HPDE6-E6E7 (cell line): ENCODE measurements at regions not wholly inside any gene's neighbourhood (a gene's known extent, or its start where the extent isn't known, plus 50 kb on each side); places are given as distances from the start of the nearest gene placed in this dataset.

ENCODE experiments used
- DNase-seq: peaks from one replicate; pipeline ENCODE4 v3.0.0; 2011; ENCODE audit warnings: missing footprints; ENCODE audit errors: extremely low spot score

DNA sequence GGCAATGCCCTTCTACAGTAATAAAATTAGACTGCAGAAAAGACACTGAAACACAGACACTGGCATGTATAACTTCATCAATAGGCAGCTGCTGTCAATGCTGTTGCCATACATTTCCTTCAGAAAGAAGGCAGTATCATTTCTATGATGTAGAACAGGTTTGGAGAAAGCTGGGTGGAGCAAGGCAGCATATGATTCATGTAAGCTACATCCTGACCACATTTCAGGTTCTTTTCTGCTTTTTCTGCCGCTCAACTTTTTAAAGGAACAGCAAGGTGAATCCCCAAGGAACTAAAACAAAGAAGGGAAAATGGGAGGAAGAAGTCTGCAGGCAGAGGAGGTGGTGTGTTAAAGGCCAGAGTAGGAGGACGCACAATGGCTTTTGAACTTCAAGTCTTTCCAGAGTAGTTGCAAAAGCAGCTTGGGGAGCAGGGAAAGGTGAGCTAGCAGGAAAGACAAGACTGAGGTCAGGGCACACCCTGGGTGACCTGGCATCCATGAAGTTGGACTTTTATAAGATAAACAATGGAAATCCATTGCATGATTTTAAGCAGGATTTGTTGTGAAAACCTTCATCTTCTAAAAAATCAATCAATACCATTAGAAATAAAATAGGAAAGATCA lies 142.1 kb downstream of the MED10 start:
- no peak for DNase-seq

DNA sequence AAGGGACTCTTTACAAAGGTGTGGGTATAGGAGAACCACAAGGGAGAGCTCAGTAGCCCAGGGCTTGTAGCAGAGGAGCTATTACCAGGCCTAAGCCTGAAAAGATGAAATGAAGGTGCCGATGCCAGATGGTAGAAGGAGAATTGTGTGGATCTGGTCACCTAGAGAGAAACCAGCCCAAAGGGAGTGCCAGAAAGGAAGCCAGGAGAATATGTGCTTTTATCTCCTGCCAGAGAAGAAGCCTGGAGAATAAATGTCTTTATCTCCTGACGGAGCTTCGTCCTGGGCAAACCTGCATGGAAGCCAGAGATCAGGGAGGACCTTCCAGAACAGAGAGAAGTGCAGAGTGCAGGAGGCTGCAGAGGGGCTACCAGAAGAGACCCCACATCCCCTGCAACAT lies 142.6 kb downstream of the MED10 start:
- DNase-seq, result no peak

DNA sequence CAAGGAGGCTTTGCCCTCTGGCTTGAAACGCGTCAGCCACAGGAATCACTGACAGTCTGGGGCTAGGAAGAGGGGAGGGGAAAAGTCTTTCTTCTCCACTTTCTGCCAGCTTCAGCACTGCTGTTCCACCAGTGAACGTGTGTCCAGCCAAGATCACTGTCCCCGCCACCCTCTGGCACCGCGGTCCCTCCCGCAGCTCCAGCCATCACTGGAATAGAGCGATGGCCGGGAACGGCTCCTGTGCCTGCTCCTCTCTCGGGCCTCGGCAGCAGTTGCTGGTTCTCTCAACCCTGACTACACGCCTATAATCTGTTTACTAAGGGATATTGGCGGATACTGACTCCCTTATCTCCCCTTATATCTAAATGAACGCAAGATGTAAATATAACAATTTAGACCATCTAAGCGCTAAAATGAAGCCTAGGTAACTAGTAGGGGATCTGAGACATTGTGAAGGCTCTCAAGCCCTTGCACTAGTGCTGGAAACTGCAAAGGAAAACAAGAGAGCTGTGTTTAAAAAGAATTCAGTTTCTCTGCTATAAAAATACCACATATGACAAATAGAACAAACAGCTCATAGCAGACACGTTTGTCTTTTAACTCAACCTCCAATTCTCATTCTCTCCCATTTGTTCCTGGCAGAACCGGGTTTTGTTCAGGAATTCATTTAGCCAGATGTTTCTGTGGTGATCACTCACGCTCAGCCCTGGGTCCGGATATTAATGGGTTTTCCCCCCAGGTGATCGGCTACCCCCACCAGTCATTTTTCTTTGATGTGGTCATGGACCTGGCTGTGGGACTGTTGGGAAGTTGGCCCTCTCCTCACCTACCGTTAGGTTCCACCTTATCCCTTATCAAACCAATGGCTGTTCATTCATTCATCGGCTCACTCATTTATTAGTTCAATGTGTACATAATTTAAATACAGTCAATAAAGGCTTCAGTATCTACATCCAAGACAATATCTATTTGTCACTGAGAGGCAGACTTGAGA lies 149.8 kb downstream of the MED10 start:
- DNase-seq, result no peak

DNA sequence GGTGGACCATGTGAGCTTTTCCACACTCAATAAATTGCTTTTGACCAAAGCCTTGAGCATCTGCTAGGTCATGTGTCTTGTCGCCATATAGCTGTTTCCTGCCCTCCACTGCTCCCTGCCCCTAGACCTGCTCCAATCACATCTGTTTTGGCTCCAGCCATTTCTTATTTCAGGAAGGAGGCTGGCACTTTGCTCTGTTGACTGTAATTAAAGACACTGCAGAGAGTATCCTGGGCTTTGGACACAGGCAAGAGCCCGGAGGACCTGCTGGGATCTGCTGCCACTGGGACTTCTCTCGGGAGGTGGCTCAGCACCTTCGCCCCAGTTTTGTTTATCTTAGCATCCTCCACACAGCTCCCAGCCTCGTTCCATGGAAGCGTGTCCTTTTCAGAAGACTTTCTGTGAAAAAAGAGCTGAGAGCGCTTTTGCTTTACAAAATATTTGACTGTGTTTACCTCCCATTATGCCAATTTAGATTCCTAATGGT lies 153.2 kb downstream of the MED10 start:
- no peak for DNase-seq

DNA sequence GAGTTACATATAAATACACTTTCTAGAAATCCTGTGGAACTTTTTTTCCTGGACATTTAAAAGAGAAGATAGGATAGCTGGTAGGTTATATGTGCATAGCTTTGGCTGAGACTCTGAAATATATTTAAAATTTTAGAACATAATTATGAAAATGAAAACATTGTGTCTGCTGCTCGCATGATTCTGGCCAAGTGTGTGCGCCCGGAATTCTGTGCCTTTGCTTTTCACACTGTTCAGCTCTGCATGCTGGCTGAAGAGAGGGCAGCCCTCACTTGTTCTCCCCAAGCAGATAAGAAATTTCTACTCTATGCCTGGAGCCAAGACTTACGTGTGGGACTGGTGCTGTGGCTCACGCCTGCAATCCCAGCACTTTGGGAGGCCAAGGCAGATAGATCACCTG lies 153.9 kb downstream of the MED10 start:
- no peak for DNase-seq

DNA sequence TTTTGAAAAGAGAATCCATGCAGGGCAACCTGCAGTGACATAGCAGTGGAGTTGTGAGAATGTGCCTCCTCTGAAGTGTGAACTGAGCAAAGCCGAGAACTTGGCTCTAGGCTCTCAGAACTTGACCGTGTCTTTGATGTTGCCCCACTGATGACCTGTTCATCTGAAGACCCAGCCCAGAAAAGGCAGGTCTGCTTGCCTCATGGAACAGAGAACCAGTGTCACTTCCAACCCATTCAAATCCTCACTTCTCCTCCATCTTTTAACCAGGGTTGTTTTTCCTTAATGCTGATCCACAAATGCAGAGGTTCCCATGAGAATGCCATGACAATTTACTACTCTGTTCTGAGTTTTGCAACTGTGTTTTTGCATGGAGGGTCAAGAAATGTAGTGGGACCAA lies 155.4 kb downstream of the MED10 start:
- no peak for DNase-seq

DNA sequence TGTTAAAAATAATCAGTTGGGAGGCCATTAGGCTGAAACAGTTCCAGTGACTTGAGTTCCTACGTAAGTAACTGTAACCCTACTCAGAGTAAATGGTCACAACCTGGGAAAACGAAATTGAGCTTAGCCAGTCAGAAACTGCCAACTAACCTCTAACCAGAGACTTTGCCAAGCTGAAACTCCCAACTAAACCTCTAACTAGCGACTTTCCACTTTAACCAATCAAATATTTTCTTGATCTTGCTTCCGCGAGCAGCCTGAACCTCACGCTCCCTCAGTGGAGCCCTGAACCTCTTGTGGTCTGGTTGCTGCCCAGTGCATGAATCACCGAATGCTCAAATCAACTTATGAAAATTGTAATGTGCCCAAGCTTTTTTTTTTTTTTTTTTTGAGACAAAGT lies 156.2 kb downstream of the MED10 start:
- DNase-seq, result no peak

DNA sequence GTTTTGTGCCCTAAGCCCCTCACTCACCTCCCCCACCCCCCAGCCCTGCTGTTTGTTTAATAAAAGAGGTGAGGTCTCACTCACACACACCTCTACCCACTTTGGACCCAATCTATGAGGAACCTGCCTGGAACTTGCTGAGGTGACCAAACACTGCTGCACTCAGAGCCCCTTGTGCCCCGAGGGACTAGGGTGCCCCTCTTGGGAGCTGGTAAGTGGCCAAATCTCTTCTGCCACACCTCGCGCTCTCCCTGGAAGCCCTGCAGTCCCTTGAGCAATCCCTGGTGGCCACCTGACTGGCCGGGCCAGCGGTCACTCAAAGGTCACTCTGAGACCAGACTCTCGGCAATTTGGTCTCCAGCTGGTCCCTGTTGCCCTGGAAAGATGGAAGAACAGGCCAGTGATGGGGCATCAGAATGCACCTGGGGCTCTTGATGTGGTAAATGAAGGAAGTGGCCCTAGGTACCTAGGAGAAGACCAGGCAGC lies 157.2 kb downstream of the MED10 start:
- no peak for DNase-seq

DNA sequence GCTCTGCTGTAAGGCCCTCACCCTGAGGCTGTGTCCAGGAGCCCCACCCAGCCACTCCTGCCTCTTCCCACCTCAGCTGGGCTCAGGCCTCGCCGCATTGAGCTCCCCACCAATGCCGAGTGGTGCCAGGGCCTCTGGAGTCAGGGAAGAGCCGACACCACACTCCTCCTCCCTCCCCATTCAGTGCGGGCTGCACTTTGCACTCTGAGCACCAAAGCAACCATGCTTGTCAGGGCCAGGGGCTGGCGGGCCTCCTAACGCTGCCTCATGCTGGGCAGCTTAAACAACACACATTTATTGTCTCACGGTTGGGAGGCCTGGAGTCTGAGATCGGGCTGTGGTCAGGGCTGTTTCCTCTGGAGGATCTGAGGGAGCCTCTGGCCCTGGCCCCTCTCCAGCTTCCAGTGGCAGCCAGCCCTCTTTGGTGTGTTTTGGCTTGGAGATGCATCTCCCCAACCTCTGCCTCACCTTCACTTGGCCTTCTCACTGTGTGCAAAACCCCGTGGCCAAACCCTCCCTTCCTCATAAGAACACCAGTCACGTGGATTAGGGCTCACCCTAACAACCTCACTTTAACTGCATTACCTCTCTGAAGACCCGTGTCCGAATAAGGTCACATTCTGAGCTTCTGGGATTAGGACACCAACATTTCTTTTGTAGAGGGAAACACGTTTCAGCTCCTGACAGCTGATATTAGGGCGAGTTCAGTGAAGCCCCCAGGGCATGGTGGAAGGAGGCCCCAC lies 157.8 kb downstream of the MED10 start:
- DNase-seq, result no peak

DNA sequence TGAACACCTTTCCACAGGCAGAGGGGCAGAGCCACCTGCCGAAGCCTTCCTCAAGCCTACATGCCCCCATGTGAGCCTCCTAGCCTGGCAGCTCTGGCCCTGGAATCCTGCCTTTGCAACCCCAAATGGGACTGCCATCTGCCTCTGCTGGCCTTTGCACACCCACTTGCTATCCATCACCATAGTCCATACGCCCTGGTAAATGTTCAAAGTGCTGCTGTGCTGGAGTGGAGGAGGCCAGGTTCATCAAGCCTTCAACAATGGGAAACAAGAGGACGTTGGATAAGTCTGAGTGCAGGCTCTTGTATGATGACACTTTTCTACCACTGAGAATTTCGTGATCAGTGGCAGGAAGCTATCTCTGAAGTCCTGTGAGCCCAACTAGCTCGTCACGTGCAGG lies 159.8 kb downstream of the MED10 start:
- no peak for DNase-seq

DNA sequence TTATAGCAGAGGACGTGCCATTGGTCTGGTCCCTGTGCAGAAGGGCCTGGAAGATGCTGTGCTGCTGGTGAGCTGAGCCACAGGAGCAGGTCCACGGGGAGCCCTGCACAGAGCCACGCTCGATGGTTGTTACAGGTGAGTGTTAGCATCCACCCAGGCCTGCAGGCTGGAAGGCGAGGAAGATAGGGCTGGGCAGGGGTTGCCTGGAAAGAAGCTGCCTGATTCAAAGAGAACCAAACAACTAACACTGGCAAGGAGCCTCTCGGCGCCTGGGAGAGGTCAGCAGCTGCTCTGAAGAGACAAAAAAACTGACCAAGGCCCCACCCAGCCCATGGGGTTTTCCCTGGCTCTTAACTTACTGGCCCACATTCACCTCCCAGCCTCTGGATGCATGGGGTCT lies 160.2 kb downstream of the MED10 start:
- no peak for DNase-seq

DNA sequence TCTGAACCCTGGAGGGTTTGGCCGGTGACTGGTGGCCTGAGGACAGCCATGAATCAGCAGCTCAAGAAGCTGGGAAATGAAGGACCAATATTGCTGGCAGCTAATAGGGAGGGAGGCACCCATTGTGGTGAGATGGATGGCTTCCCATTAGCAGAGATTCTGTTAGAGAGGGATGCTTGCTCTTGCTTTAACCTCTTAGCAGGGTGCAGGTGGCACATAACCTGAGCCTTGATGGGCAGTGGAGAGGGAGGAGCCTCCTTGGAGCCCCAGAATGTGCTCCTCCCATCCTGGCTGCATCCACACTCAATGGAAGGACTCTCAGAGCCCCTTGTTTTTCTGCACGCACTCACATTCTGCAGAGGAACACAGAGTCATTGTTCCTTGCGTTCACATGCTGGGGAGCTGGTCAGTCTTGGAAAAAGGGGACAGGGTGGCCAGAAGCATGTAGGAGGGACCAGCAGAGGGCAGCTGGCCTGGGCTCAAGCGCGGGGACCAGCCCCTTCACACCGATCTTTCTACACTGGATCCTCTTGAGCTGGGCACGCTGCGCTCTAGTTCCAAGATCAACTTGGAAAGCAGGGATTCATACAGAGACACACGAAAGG lies 161.8 kb downstream of the MED10 start:
- DNase-seq, result no peak

DNA sequence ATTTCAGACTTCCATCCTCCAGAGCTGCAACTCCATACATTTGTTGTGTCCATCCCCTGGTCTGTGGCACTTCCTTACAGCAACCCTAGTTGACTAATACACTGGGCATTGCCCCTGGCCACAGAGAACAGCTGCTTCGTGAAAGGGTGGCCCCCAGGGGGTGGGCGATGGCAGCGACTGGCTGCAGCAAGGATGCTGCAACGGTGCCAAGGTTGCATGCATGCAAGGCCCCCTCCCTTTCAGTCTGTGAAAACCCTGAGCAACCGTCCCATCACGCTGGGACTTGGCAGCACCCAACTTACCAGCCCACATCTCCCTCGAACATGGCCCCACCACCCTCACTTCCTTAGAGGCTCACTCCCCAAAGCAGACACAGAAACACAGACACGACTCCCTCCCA lies 162.5 kb downstream of the MED10 start:
- DNase-seq, result no peak

DNA sequence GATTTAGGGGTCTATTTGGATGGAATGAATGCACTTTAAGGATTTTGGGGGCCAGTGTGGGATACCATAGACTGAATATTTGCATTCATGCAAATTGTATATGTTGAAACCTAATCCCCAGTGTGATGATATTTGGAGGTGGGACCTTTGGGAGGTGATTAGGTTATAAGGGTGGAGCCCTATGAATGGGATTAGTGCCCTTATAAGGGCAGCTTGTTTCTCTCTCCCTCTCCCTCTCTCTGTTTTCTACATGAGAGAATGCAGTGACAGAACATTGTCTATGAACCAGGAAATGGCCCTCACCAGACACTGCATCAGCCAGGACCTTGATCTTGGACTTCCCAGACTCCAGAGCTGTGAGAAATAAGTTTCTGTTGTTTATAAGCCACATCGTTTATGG lies 166.1 kb downstream of the MED10 start:
- DNase-seq, result no peak

DNA sequence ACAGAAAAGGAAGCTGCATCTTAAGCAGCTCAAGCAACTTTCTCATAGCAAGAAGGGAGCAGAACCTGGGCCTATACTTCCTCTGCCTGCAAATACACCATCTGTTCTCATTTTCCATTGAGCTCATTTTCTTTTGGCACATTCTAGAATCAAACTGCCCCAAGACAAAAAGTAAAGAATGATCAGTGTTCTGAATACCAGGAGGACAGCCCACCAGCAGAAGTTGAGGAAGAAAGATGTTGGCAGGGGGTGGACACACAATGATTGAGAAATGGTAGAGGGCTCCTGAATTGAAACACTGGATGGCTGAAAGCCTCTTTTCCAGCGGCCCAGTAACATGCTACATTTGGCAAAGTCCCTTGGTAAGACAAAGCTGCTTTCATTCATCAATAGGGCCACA lies 171.8 kb downstream of the MED10 start:
- no peak for DNase-seq

DNA sequence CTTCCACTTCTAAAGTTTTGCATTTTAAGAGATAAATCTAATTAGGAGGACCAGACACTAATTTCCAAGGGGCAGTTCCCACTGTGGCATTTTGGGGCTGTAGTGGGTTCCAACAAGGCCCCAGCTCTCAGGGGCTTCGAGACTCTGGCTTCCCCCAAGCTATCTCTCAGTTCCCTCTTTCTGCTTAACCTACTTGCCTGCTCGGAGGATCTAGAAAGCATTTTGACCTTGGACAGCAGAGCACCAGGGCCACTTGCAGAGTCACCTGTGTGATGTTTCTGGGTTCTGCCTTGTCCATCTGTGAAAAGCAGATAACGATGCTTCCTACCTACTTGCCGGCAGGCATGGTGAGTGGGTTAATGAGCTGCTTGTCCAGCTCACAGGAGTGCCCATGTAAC lies 175.4 kb downstream of the MED10 start:
- no peak for DNase-seq

DNA sequence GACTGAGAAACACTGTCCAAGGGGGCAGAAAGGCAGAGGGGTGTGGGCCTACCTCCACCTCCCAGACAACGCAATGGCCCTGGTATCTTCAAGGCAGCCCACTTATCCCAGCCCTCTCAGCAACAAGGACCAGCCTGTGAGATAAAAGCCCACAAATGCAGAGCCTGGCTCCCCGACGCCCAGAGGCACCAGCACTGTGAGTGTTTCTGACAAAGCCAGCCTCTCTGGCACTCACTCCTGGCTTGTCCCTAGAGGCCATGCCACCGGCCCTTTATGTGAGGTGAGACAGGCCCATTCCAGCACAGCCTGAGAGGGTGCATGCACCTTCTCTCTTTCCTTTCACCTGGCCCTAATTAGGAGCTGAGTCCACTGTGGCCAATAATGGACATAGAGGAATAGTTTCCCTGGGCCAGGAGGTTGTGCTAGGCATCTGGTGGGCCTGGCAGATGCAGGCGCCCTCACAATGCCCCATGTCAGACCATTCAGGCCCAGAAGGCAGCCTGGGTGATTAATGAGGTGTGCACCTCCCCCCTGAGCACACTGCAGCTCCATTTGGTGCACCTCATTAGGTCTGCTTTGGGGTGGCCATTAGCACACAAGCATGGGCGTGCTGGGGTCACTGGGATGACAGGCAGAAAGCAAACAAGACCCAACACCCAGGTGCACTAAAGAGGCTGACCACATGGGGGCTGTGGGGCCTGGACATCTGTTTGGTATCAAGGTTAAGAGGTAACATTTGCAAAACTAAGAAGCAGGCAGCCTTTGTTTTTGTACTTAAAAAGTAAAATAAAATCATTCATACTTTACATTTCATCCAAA lies 176.0 kb downstream of the MED10 start:
- no peak for DNase-seq

DNA sequence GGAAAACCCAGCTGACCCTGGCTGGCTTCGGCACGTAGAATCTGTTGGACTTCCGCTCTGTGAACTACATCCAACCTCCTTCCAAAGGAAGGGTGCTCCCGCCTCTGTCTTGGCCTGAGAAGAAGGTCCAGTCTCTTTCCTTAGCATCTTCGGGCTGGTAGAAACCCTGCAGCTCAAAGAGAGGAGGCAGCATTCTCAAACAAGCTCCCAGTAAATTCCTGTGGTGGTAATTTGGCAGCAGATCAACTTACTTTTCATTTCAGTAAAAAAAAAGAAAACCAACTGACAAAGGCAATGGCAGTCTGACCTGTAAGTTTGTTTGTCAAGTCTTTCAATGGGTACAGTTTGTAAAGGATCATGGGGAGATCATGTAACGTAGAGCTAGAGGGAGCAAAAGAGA lies 176.7 kb downstream of the MED10 start:
- DNase-seq, result no peak

DNA sequence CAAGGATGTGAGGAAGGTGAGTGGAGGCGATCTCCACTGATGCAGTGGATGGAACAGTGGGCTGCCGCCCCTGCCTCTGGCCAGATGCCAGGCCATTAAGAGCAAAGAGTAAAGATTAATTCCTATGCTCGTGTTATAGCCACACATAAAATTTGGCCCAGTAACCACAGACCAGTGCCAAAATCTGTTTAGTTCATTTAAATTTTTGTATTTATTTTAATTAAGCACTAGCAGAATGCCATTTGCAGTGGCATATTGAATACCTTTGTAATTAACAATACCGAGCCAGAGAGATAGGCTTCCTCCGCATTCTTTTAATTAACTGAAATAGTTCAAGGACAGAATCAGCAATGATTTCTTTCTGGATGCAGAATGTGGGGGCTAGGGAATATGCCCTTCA lies 179.8 kb downstream of the MED10 start:
- DNase-seq, result no peak

DNA sequence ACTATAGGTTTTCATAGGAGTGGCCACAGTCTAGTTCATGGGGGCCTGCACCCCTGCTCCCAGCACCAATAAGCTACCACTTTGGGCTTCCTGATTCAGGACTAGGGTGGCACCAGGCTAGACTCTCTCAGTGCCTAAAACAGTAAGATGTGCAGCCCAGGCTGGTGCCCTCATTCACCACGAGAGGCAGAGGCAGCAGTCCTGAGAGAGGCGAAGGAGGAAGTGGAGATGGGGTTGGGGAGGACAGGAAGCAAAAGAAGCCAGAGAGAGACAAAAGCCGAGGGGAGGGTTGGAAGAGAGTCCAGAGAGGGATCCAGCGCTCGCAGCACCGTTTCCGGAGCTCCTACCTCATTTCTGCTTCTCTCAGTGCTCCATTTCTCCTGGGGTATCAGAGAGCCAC lies 180.9 kb downstream of the MED10 start:
- DNase-seq, result no peak
